HG03108 (cell line): ENCODE measurements at regions not wholly inside any gene's neighbourhood (a gene's known extent, or its start where the extent isn't known, plus 50 kb on each side); places are given as distances from the start of the nearest gene placed in this dataset.
"Not testable (repeated sequence)": the region's sequence is repeated elsewhere in the genome, so short reads cannot be mapped to it uniquely, and the experiment has no call there.

Experiments
- ATAC-seq: cut with Tn5 transposase; IDR thresholded peaks from one replicate; pipeline ENCODE4 v1.9.1; 2021; ENCODE audit warnings: moderate library complexity; ENCODE audit not compliant: unreplicated experiment

- ATAC-seq, result not testable (repeated sequence)
These were observed 217.2 kb downstream of the SEC23IP start for GRCh38 chr10:120109725-120110124.

GRCh38 chr10:120110196-120110595 lies 217.7 kb downstream of the SEC23IP start:
- ATAC-seq, result no peak

- ATAC-seq, result no peak
These were observed 219.1 kb downstream of the SEC23IP start for GRCh38 chr10:120111628-120112027.

GRCh38 chr10:120112809-120113208 lies 220.3 kb downstream of the SEC23IP start:
- no peak for ATAC-seq

GRCh38 chr10:120115959-120116358 lies 223.4 kb downstream of the SEC23IP start:
- ATAC-seq, result no peak

- ATAC-seq, result no peak
These were observed 229.2 kb downstream of the SEC23IP start for GRCh38 chr10:120121768-120122167.

GRCh38 chr10:120131183-120131582 lies 238.7 kb downstream of the SEC23IP start:
- ATAC-seq, result no peak

- no peak for ATAC-seq
These were observed 240.3 kb downstream of the SEC23IP start for GRCh38 chr10:120132811-120133210.

GRCh38 chr10:120138689-120139088 lies 246.2 kb downstream of the SEC23IP start:
- ATAC-seq, result no peak

GRCh38 chr10:120145107-120145506 lies 252.6 kb downstream of the SEC23IP start:
- no peak for ATAC-seq

GRCh38 chr10:120156614-120157274 lies 264.2 kb downstream of the SEC23IP start:
- ATAC-seq, result no peak

GRCh38 chr10:120161111-120161510 lies 268.6 kb downstream of the SEC23IP start:
- no peak for ATAC-seq

GRCh38 chr10:120162471-120162870 lies 269.9 kb downstream of the SEC23IP start:
- no peak for ATAC-seq

GRCh38 chr10:120172356-120172755 lies 279.8 kb downstream of the SEC23IP start:
- no peak for ATAC-seq

- no peak for ATAC-seq
These were observed 282.0 kb downstream of the SEC23IP start for GRCh38 chr10:120174491-120174890.

- no peak for ATAC-seq
These were observed 279.7 kb upstream of the PLPP4 start for GRCh38 chr10:120177330-120177729.

GRCh38 chr10:120180160-120180559 lies 276.9 kb upstream of the PLPP4 start:
- ATAC-seq, result no peak

- ATAC-seq, result no peak
These were observed 275.9 kb upstream of the PLPP4 start for GRCh38 chr10:120181154-120181553.

GRCh38 chr10:120182431-120182830 lies 274.6 kb upstream of the PLPP4 start:
- ATAC-seq, result no peak

GRCh38 chr10:120183546-120183945 lies 273.5 kb upstream of the PLPP4 start:
- ATAC-seq, result no peak

GRCh38 chr10:120184547-120185337 lies 272.3 kb upstream of the PLPP4 start:
- no peak for ATAC-seq

GRCh38 chr10:120186506-120186905 lies 270.5 kb upstream of the PLPP4 start:
- ATAC-seq, result no peak
